Astrocyte (in vitro differentiated cells and primary cell): ENCODE measurements at regions not wholly inside any gene's neighbourhood (a gene's known extent, or its start where the extent isn't known, plus 50 kb on each side); places are given as distances from the start of the nearest gene placed in this dataset.

Source experiments
- DNase-seq: peaks from one replicate; pipeline ENCODE4 v3.0.0-alpha.2; 2010; ENCODE audit warnings: low read depth
- FAIRE-seq: peaks from 2 replicates; lab custom pipeline; 2011; peaks lifted over from hg19 to GRCh38; lab: Jason Lieb, UNC
- H2AFZ ChIP-seq: 2 replicates; pipeline ENCODE4 v1.6.0; 2012; ENCODE audit warnings: low read depth, low read length, inconsistent platforms
- H3K27ac ChIP-seq: 2 replicates; pipeline ENCODE4 v1.5.1; 2011; ENCODE audit warnings: low read depth, low read length, inconsistent platforms
- H3K27me3 ChIP-seq: 2 replicates; pipeline ENCODE4 v1.6.0; 2011; ENCODE audit warnings: low read length, inconsistent platforms; ENCODE audit not compliant: insufficient read depth
- H3K36me3 ChIP-seq: 2 replicates; pipeline ENCODE4 v1.5.1; 2011; ENCODE audit warnings: low read length, inconsistent platforms; ENCODE audit not compliant: insufficient read depth
- H3K4me1 ChIP-seq: 2 replicates; pipeline ENCODE4 v1.5.1; 2011; ENCODE audit warnings: low read length, inconsistent platforms; ENCODE audit not compliant: insufficient read depth
- H3K4me2 ChIP-seq: 2 replicates; pipeline ENCODE4 v1.6.0; 2012; ENCODE audit warnings: low read length, inconsistent platforms
- H3K4me3 ChIP-seq: 2 replicates; pipeline ENCODE4 v1.5.1; 2011; ENCODE audit warnings: low read depth, mild to moderate bottlenecking, low read length, inconsistent platforms; ENCODE audit not compliant: insufficient read depth
- H3K79me2 ChIP-seq: 2 replicates; pipeline ENCODE4 v1.6.0; 2012; ENCODE audit warnings: mild to moderate bottlenecking, low read length, inconsistent platforms; ENCODE audit not compliant: insufficient read depth
- H3K9ac ChIP-seq: 2 replicates; pipeline ENCODE4 v1.6.0; 2012; ENCODE audit warnings: mild to moderate bottlenecking, low read length, inconsistent platforms
- H3K9me3 ChIP-seq: 2 replicates; pipeline ENCODE4 v1.5.1; 2012; ENCODE audit warnings: low read depth, mild to moderate bottlenecking, low read length, inconsistent platforms; ENCODE audit not compliant: insufficient read depth
- H4K20me1 ChIP-seq: 2 replicates; pipeline ENCODE4 v1.6.0; 2012; ENCODE audit warnings: low read length, inconsistent platforms; ENCODE audit not compliant: insufficient read depth
- H3K27ac Mint-ChIP-seq: one replicate; pipeline ENCODE4 v1.8.0; 2021; ENCODE audit warnings: mild to moderate bottlenecking, mixed read lengths; ENCODE audit not compliant: unreplicated experiment
- H3K27me3 Mint-ChIP-seq: one replicate; pipeline ENCODE4 v1.8.0; 2021; ENCODE audit warnings: low read depth, mixed read lengths; ENCODE audit not compliant: unreplicated experiment
- H3K36me3 Mint-ChIP-seq: one replicate; pipeline ENCODE4 v1.8.0; 2021; ENCODE audit warnings: low read depth, mixed read lengths; ENCODE audit not compliant: unreplicated experiment
- H3K4me1 Mint-ChIP-seq: one replicate; pipeline ENCODE4 v1.8.0; 2021; ENCODE audit warnings: low read depth, mixed read lengths; ENCODE audit not compliant: unreplicated experiment
- H3K4me3 Mint-ChIP-seq: one replicate; pipeline ENCODE4 v1.8.0; 2021; ENCODE audit warnings: mild to moderate bottlenecking, moderate library complexity, mixed read lengths; ENCODE audit not compliant: unreplicated experiment
- H3K9me3 Mint-ChIP-seq: one replicate; pipeline ENCODE4 v1.8.0; 2021; ENCODE audit warnings: mild to moderate bottlenecking, mixed read lengths; ENCODE audit not compliant: unreplicated experiment
- EZH2 ChIP-seq: IDR thresholded peaks from 2 replicates; pipeline ENCODE4 v1.6.1; 2012; ENCODE audit warnings: mild to moderate bottlenecking, low read length, inconsistent platforms; ENCODE audit not compliant: insufficient read depth
- TF ChIP-seq, protein P1 (sequence below): IDR thresholded peaks from 2 replicates; pipeline ENCODE4 v1.5.1; 2011; ENCODE audit warnings: low read depth, mild to moderate bottlenecking, inconsistent platforms, low read length, moderate library complexity; ENCODE audit not compliant: insufficient read depth

DNA sequence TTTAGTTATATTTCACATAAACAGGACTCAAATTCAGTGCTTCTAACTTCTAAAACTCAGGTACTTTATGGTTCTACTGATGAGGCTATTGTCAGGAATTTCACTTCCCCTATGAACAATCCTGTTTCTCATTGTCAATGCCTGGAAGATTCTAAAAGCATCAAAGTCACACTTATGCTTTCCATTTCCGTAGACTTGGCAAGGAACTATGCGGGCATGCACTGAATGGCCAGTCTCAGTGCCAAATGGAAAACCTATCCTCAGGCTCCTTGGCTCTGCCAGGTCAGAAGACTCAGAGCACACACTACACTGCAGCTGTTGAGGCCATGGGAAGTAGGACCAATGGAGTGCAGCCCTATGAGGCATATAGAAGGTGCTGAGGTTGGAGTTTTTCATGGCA, 97.0 kb upstream of the PTPN13 start:
- Mint-ChIP-seq H3K4me1 (peaks cover 11% of the 10 kb centered on the region), H3K4me3 (no peak overlapping the region), H3K27me3 (no peaks in the 10 kb centered on the region), H3K36me3 (no peaks in the 10 kb centered on the region), H3K9me3 (no peaks in the 10 kb centered on the region), H3K27ac (no peak overlapping the region)
- Histone ChIP-seq H3K4me3 (no peak overlapping the region), H3K79me2 (no peaks in the 10 kb centered on the region), H3K27me3 (no peaks in the 10 kb centered on the region), H3K9me3 (no peaks in the 10 kb centered on the region), H3K4me1 (peaks cover 5% of the 10 kb centered on the region), H3K9ac (no peak overlapping the region), H3K4me2 (no peak overlapping the region), H3K27ac (no peak overlapping the region), H3K36me3 (no peaks in the 10 kb centered on the region), H4K20me1 (no peaks in the 10 kb centered on the region), H2AFZ (no peak overlapping the region)
- DNase-seq = no peak
- FAIRE-seq = no peak
- TF ChIP-seq, protein P1, sequence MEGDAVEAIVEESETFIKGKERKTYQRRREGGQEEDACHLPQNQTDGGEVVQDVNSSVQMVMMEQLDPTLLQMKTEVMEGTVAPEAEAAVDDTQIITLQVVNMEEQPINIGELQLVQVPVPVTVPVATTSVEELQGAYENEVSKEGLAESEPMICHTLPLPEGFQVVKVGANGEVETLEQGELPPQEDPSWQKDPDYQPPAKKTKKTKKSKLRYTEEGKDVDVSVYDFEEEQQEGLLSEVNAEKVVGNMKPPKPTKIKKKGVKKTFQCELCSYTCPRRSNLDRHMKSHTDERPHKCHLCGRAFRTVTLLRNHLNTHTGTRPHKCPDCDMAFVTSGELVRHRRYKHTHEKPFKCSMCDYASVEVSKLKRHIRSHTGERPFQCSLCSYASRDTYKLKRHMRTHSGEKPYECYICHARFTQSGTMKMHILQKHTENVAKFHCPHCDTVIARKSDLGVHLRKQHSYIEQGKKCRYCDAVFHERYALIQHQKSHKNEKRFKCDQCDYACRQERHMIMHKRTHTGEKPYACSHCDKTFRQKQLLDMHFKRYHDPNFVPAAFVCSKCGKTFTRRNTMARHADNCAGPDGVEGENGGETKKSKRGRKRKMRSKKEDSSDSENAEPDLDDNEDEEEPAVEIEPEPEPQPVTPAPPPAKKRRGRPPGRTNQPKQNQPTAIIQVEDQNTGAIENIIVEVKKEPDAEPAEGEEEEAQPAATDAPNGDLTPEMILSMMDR = no peak
- no peak for TF ChIP-seq EZH2

DNA sequence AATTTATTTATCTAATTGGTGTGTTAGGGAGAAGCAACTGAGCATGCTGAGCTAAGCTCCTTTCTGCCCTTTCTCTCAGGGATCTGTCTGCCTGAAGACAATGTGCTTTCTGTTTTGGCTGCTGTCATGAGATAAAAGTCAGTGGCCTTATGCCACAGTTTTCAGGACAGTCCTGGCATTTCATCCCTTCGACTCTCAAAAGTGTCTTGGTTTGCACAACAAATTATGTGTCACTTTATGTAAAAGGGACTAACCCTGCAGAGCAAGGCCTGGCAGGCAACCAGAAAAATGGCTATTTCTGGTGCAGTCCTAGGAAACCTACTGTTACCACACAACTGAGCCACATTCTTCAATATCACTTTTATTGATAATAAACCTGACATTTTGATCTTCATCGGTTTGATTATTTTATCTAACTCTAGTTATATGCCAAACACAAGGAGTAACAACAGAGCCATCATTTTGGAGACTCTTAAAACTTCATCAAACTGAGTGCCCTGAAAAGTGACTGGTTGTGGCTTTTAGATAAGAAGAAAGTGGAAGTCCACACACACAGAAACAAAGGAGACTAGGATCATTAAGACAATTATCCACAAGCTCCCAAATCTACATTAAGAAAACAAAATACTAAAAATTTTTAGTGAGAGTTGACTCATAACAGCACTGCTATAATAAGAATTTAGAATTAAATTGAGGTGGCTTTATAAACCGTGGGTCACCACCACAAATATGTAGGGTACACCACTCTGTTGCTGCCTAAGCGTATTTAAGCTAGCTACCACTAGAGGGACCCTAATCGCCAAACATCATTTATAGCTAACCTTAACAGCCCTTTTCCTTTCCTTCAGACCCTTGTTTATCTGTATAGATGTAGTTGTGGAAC, 95.9 kb upstream of the PTPN13 start:
- FAIRE-seq (peak; percentile 60), DNase-seq (peak; percentile 61)
- no peak overlapping the region for H3K27ac ChIP-seq
- no peaks in the 10 kb centered on the region for H3K79me2 ChIP-seq
- Mint-ChIP-seq H3K4me3 (no peak overlapping the region), H3K9me3 (no peaks in the 10 kb centered on the region), H3K27me3 (no peaks in the 10 kb centered on the region), H3K27ac (no peak overlapping the region), H3K36me3 (no peaks in the 10 kb centered on the region), H3K4me1 (peaks cover 12% of the 10 kb centered on the region)
- no peak for TF ChIP-seq EZH2
- TF ChIP-seq, protein P1 = peak; percentile 97
- H3K9me3 ChIP-seq = no peaks in the 10 kb centered on the region
- H3K27me3 ChIP-seq = no peaks in the 10 kb centered on the region
- H3K9ac ChIP-seq = no peak overlapping the region
- H4K20me1 ChIP-seq = no peaks in the 10 kb centered on the region
- peak overlapping the region; percentile 9 for H3K4me2 ChIP-seq
- no peak overlapping the region for H2AFZ ChIP-seq
- no peaks in the 10 kb centered on the region for H3K36me3 ChIP-seq
- H3K4me1 ChIP-seq = peaks cover 5% of the 10 kb centered on the region
- no peak overlapping the region for H3K4me3 ChIP-seq

DNA sequence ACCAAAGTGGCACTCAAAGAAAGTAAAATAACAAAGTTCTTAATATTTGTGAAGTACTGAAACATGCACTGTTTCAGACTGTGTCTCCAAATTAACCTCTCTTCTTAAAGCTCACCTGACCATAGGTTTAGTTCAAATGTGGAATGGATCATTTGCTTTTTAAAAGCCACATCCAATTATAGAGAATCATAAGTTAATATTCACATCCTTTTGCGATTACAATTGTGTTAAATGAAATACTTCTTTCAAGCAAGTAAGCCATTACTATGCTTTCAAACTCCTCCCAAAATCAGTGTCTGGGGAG, 95.3 kb upstream of the PTPN13 start:
- TF ChIP-seq EZH2 = no peak
- TF ChIP-seq, protein P1 = no peak
- no peaks in the 10 kb centered on the region for H3K9me3 ChIP-seq
- H3K4me2 ChIP-seq = no peak overlapping the region
- no peak overlapping the region for H3K4me3 ChIP-seq
- no peak overlapping the region for H3K9ac ChIP-seq
- H3K27ac Mint-ChIP-seq = no peak overlapping the region
- H3K79me2 ChIP-seq = no peaks in the 10 kb centered on the region
- H3K27me3 ChIP-seq = no peaks in the 10 kb centered on the region
- FAIRE-seq = no peak
- peaks cover 8% of the 10 kb centered on the region for H3K4me1 Mint-ChIP-seq
- no peak overlapping the region for H3K27ac ChIP-seq
- no peak overlapping the region for H2AFZ ChIP-seq
- no peaks in the 10 kb centered on the region for H3K27me3 Mint-ChIP-seq
- H4K20me1 ChIP-seq = no peaks in the 10 kb centered on the region
- H3K36me3 ChIP-seq = no peaks in the 10 kb centered on the region
- no peaks in the 10 kb centered on the region for H3K9me3 Mint-ChIP-seq
- no peaks in the 10 kb centered on the region for H3K36me3 Mint-ChIP-seq
- DNase-seq = no peak
- peaks cover 5% of the 10 kb centered on the region for H3K4me1 ChIP-seq
- H3K4me3 Mint-ChIP-seq = no peak overlapping the region
